HepG2 (cell line): ENCODE measurements at regions not wholly inside any gene's neighbourhood (a gene's known extent, or its start where the extent isn't known, plus 50 kb on each side); places are given as distances from the start of the nearest gene placed in this dataset.

ENCODE experiments used
- ATAC-seq: fragments of 200-7000 bp; cut with Tn5 transposase; 3 replicates; pipeline ENCODE4 v1.9.1; 2020; ENCODE audit warnings: mild to moderate bottlenecking, moderate library complexity
- BruUV-seq: library from RNA; stranded (reverse); fragments of 400-500 nt; replicated peaks from 2 replicates; lab custom pipeline; 2021; lab: Mats Ljungman, UMichigan
- CTCF ChIA-PET: fragments of 300-600 bp; formaldehyde crosslinking; extraction: SDS; loops from one replicate; lab custom pipeline; 2021; ENCODE audit warnings: low total read pairs, inconsistent platforms, low intra/inter-chr PET ratio; lab: Yijun Ruan, JAX
- POLR2A ChIA-PET: fragments of 350-600 bp; sonication (Branson Sonifier 250); formaldehyde crosslinking; loops from one replicate; lab custom pipeline; 2020; ENCODE audit warnings: antibody characterized with exemption, inconsistent platforms; lab: Yijun Ruan, JAX
- DNase-seq: peaks from one replicate; pipeline ENCODE4 v3.0.0-alpha.2; 2015; ENCODE audit warnings: low spot score
- FAIRE-seq: peaks from 3 replicates; lab custom pipeline; 2011; peaks lifted over from hg19 to GRCh38; lab: Jason Lieb, UNC
- H2AFZ ChIP-seq: one replicate; pipeline ENCODE4 v1.6.1; 2011; ENCODE audit warnings: low read length, inconsistent platforms
- H3K27ac ChIP-seq: fragments of 300-600 bp; 3 replicates; pipeline ENCODE4 v1.8.0; 2011; ENCODE audit warnings: mixed run types, mild to moderate bottlenecking, mixed read lengths, low read length, inconsistent platforms; ENCODE audit not compliant: insufficient read depth; ENCODE audit errors: extremely low read length
- H3K27me3 ChIP-seq, 2 experiments: fragments of 200-600 bp in 1 of 2; 2 replicates in 1 of 2; 3 replicates in 1 of 2; pipeline versions ENCODE4 v1.6.0 to v1.8.0; 2011; ENCODE audit warnings: low read length in 2 of 2, mild to moderate bottlenecking in 2 of 2, moderate library complexity in 2 of 2, inconsistent platforms in 1 of 2; ENCODE audit not compliant: insufficient read depth in 2 of 2, control insufficient read depth in 1 of 2
- H3K36me3 ChIP-seq, 2 experiments: fragments of 200-600 bp in 1 of 2; replicated peaks in 1 of 2; 2 replicates in 1 of 2; 3 replicates in 1 of 2; pipeline versions ENCODE4 v1.5.1 to v1.8.0; 2011; ENCODE audit warnings: low read length in 2 of 2, inconsistent platforms in 1 of 2; ENCODE audit not compliant: insufficient read depth in 2 of 2, control insufficient read depth in 1 of 2
- H3K4me1 ChIP-seq: 2 replicates; pipeline ENCODE4 v1.5.1; 2012; ENCODE audit warnings: low read length, inconsistent platforms; ENCODE audit not compliant: insufficient read depth
- H3K4me2 ChIP-seq: 2 replicates; pipeline ENCODE4 v1.6.0; 2011; ENCODE audit warnings: low read depth, low read length, inconsistent platforms
- H3K4me3 ChIP-seq, 3 experiments: fragments of 200-600 bp in 1 of 3; sonication (generic), shearing (Covaris generic) in 1 of 3; replicated peaks in 1 of 3; 2 replicates each; pipeline ENCODE4 v1.5.1; 2011 to 2016; ENCODE audit warnings: low read length in 3 of 3, inconsistent platforms in 2 of 3, low read depth in 2 of 3, mild to moderate bottlenecking in 2 of 3, control low read depth in 1 of 3, mixed read lengths in 1 of 3; ENCODE audit not compliant: insufficient read depth in 1 of 3
- H3K79me2 ChIP-seq: one replicate; pipeline ENCODE4 v1.6.1; 2011; ENCODE audit warnings: low read length, inconsistent platforms; ENCODE audit not compliant: insufficient read depth
- H3K9ac ChIP-seq: 2 replicates; pipeline ENCODE4 v1.6.0; 2011; ENCODE audit warnings: mild to moderate bottlenecking, low read depth, low read length, inconsistent platforms; ENCODE audit not compliant: insufficient read depth
- H3K9me3 ChIP-seq: 2 replicates; pipeline ENCODE4 v1.5.1; 2012; ENCODE audit warnings: mild to moderate bottlenecking, low read length
- H4K20me1 ChIP-seq: 2 replicates; pipeline ENCODE4 v1.6.0; 2011; ENCODE audit warnings: inconsistent platforms, mild to moderate bottlenecking, low read length, moderate library complexity; ENCODE audit not compliant: insufficient read depth
- ATF1 ChIP-seq: IDR thresholded peaks from 2 replicates; pipeline ENCODE4 v1.6.1; 2016; ENCODE audit warnings: mild to moderate bottlenecking, control low read depth
- BHLHE40 ChIP-seq: IDR thresholded peaks from 2 replicates; pipeline ENCODE4 v1.6.1; 2011; ENCODE audit warnings: low read length, improper control_type of control experiment
- FOSL1 ChIP-seq: sonication (generic); formaldehyde crosslinking; IDR thresholded peaks from 2 replicates; pipeline ENCODE4 v1.9.0; 2021; ENCODE audit warnings: missing genetic modification reagents, borderline replicate concordance
- HMG20A ChIP-seq: IDR thresholded peaks from 2 replicates; pipeline ENCODE4 v1.6.1; 2016; ENCODE audit warnings: borderline replicate concordance
- HNF1B ChIP-seq: sonication (generic); formaldehyde crosslinking; IDR thresholded peaks from 2 replicates; pipeline ENCODE4 v1.5.1; 2020; ENCODE audit warnings: mild to moderate bottlenecking, moderate library complexity, missing genetic modification reagents
- KLF13 ChIP-seq: sonication (generic); formaldehyde crosslinking; IDR thresholded peaks from 2 replicates; pipeline ENCODE4 v1.4.0; 2020; ENCODE audit warnings: mild to moderate bottlenecking, missing genetic modification reagents
- MAFG ChIP-seq: sonication (generic); formaldehyde crosslinking; IDR thresholded peaks from 2 replicates; pipeline ENCODE4 v1.5.1; 2020; ENCODE audit warnings: mild to moderate bottlenecking, missing genetic modification reagents
- NR2F1 ChIP-seq, 2 experiments: fragments of 450-650 bp in 1 of 2; formaldehyde crosslinking in 1 of 2; IDR thresholded peaks; 2 replicates each; pipeline versions ENCODE4 v1.5.0 to v1.6.1; 2016 to 2020; ENCODE audit warnings: mild to moderate bottlenecking in 1 of 2, missing compliant biosample characterization in 1 of 2, missing genetic modification reagents in 1 of 2, moderate library complexity in 1 of 2
- PPARG ChIP-seq: conservative IDR thresholded peaks from 2 replicates; pipeline ENCODE4 v1.6.1; 2016; ENCODE audit warnings: missing biosample characterization, missing genetic modification reagents
- SSRP1 ChIP-seq: IDR thresholded peaks from 2 replicates; pipeline ENCODE4 v1.6.1; 2016; ENCODE audit warnings: control low read depth
- ZNF317 ChIP-seq: sonication (generic); formaldehyde crosslinking; IDR thresholded peaks from 2 replicates; pipeline ENCODE4 v1.5.0; 2020; ENCODE audit warnings: mild to moderate bottlenecking, missing genetic modification reagents
- ZNF451 ChIP-seq: sonication (generic); formaldehyde crosslinking; IDR thresholded peaks from 2 replicates; pipeline ENCODE4 v1.5.0; 2020; ENCODE audit warnings: mild to moderate bottlenecking, missing genetic modification reagents
- ZSCAN29 ChIP-seq: sonication (generic); formaldehyde crosslinking; conservative IDR thresholded peaks from 2 replicates; pipeline ENCODE4 v1.4.0; 2020; ENCODE audit warnings: mild to moderate bottlenecking, missing genetic modification reagents
- WGBS: methylation state at CpG from one replicate; pipeline ENCODE4 v1.1.6; 2017; ENCODE audit warnings: low lambda C conversion rate; 5-methylcytosine and 5-hydroxymethylcytosine counted together
- in situ Hi-C: cut with HindIII; loops from 2 replicates; pipeline ENCODE4 v1.10.0; 2017; ENCODE audit warnings: low pct_unique_long_range_greater_than_20kb; ENCODE audit not compliant: extremely low pct_ligation_motif_present
- intact Hi-C: fragments of 100-400 bp; cut with micrococcal nuclease; formaldehyde crosslinking; loops from one replicate; pipeline ENCODE4 v1.10.0; 2022; ENCODE audit not compliant: unreplicated experiment

DNA sequence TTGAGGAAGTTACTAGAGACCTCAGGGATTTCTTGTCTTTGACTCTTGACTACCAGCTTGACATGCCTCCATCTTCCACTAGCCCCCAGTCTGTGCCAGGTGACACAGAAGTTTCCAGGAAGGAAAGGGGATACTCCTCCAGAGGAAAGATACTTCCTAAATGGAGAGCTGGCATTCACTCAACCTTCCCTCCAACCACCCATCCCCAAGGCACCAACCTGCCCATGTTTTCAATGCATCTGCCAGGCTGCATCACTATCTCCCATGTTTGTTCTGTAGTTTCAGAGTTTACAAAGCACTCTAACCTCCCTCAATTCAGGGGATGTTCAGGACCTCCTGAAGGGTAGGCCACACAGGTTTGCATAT lies 198.4 kb upstream of the LPP start:
- no peak overlapping the region for H3K9ac ChIP-seq
- H3K9me3 ChIP-seq = no peaks in the 10 kb centered on the region
- H4K20me1 ChIP-seq = no peaks in the 10 kb centered on the region
- in situ Hi-C loops (no loop called here), intact Hi-C loops (no loop called here)
- H3K4me3 ChIP-seq = no peak overlapping the region
- no peak overlapping the region for H2AFZ ChIP-seq
- FAIRE-seq (no peak), ATAC-seq (peak; percentile 24; the same call in 2 of the 3 replicates), DNase-seq (no peak)
- peaks cover 0 to 4% of the 10 kb centered on the region in 2 experiments; a peak in 2 of 5 replicates for H3K27me3 ChIP-seq
- no TSS peak for BruUV-seq
- ChIA-PET CTCF (no interaction called here), POLR2A (interaction anchor here (0.8 to 1.9 kb wide), 8 partner anchors 11 to 205 kb away, joined by 3 to 15 read pairs (median 3); no protein-coding TSS in a partner anchor)
- H3K4me2 ChIP-seq = peak overlapping the region; percentile 44
- H3K4me1 ChIP-seq = peaks cover 52% of the 10 kb centered on the region
- TF ChIP-seq FOSL1 (CRISPR knock-in tag) = no peak
- no peak for TF ChIP-seq BHLHE40
- TF ChIP-seq NR2F1 (CRISPR knock-in tag; IDR thresholded peaks at IDR 0.05) = no peak
- TF ChIP-seq MAFG (CRISPR knock-in tag) = 0 out of 2 replicates have a peak, but pooled peaks have one; percentile 6
- TF ChIP-seq HNF1B (CRISPR knock-in tag) = 0 out of 2 replicates have a peak, but pooled peaks have one; percentile 19
- 0 out of 2 replicates have a peak, but pooled peaks have one; percentile 15 for TF ChIP-seq ZSCAN29 (CRISPR knock-in tag)
- no peak overlapping the region for H3K27ac ChIP-seq
- H3K79me2 ChIP-seq = no peaks in the 10 kb centered on the region
- no peaks in the 10 kb centered on the region for H3K36me3 ChIP-seq

DNA sequence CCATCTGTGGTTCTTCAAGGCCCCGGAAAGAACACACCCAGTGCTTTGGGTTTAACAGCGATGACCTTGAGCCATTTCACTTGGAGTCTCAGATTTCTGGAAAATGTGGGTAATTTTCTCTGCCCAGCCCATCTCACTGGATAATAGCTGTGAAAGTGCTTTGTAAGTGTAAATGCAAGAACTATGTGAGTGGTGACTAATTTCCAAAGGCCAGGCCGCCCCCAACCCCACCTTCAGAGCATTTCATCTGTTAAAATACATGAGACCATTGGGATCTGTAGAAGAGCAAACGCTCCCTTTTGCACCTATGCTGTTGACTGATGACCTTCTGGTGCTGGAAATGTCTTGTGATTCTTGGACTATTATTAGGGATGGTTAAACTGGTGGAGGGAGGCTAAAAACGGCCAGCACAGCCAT lies 196.8 kb upstream of the LPP start:
- H3K27ac ChIP-seq = no peak overlapping the region
- no TSS peak for BruUV-seq
- no peak for DNase-seq

More for the DNA sequence above, 196.8 kb upstream of the LPP start:
- no peaks in the 10 kb centered on the region for H3K79me2 ChIP-seq
- no peak overlapping the region for H3K4me3 ChIP-seq
- TF ChIP-seq ZNF317 (CRISPR knock-in tag) = no peak
- TF ChIP-seq ATF1 = no peak
- TF ChIP-seq ZNF451 (CRISPR knock-in tag) = no peak
- TF ChIP-seq HMG20A = no peak
- TF ChIP-seq KLF13 (CRISPR knock-in tag) = no peak
- no peak for TF ChIP-seq PPARG (CRISPR knock-in tag)
- TF ChIP-seq SSRP1 (CRISPR knock-in tag) = no peak
- H4K20me1 ChIP-seq = no peaks in the 10 kb centered on the region
- POLR2A ChIA-PET = no interaction called here
- no peak; the same call in 2 of the 3 replicates for ATAC-seq
- CTCF ChIA-PET = no interaction called here
- intact Hi-C loops = no loop called here
- H3K27me3 ChIP-seq = peaks cover 0 to 4% of the 10 kb centered on the region in 2 experiments; a peak in 1 of 5 replicates
- H3K9ac ChIP-seq = no peak overlapping the region
- no peak overlapping the region for H3K4me2 ChIP-seq
- FAIRE-seq = no peak
- no peaks in the 10 kb centered on the region for H3K9me3 ChIP-seq
- no peaks in the 10 kb centered on the region for H3K36me3 ChIP-seq
- peaks cover 52% of the 10 kb centered on the region for H3K4me1 ChIP-seq
- in situ Hi-C loops = no loop called here
- WGBS = 68% methylated on average over 5 of the region's 5 CpGs
- no peak overlapping the region for H2AFZ ChIP-seq
